ENCODE measurements at regions not wholly inside any gene's neighbourhood (a gene's known extent, or its start where the extent isn't known, plus 50 kb on each side); places are given as distances from the start of the nearest gene placed in this dataset.

GRCh38 chr2:240232264-240232915 is 91.9 kb upstream of the OTOS start:
- no peak for DNase-seq (ENCODE audit: low spot score)
- no peak for TF ChIP-seq CTCF (IDR thresholded peaks at IDR 0.05; ENCODE audit: extremely low read depth, insufficient read depth, missing control alignments)
- in situ Hi-C loops (cut with MboI; ENCODE audit: low pct_unique_long_range_greater_than_20kb, low sequenced_read_pairs, unreplicated experiment): no loop called here

GRCh38 chr2:240232961-240233884 is 92.8 kb upstream of the OTOS start:
- in situ Hi-C loops (cut with MboI; ENCODE audit: low pct_unique_long_range_greater_than_20kb, low sequenced_read_pairs, unreplicated experiment): no loop called here
- peak; percentile 72 for TF ChIP-seq CTCF (IDR thresholded peaks at IDR 0.05; ENCODE audit: extremely low read depth, insufficient read depth, missing control alignments)
- peak; percentile 87 for DNase-seq (ENCODE audit: low spot score)

GRCh38 chr2:240233885-240234502 is 93.5 kb upstream of the OTOS start:
- TF ChIP-seq CTCF (IDR thresholded peaks at IDR 0.05; ENCODE audit: extremely low read depth, insufficient read depth, missing control alignments): no peak
- in situ Hi-C loops (cut with MboI; ENCODE audit: low pct_unique_long_range_greater_than_20kb, low sequenced_read_pairs, unreplicated experiment): no loop called here
- DNase-seq (ENCODE audit: low spot score): no peak

GRCh38 chr2:240234503-240234951 is 94.1 kb upstream of the OTOS start:
- TF ChIP-seq CTCF (IDR thresholded peaks at IDR 0.05; ENCODE audit: extremely low read depth, insufficient read depth, missing control alignments): no peak
- in situ Hi-C loops (cut with MboI; ENCODE audit: low pct_unique_long_range_greater_than_20kb, low sequenced_read_pairs, unreplicated experiment): no loop called here
- no peak for DNase-seq (ENCODE audit: low spot score)

- DNase-seq (ENCODE audit: low spot score): no peak
- TF ChIP-seq CTCF (IDR thresholded peaks at IDR 0.05; ENCODE audit: extremely low read depth, insufficient read depth, missing control alignments): no peak
- in situ Hi-C loops (cut with MboI; ENCODE audit: low pct_unique_long_range_greater_than_20kb, low sequenced_read_pairs, unreplicated experiment): no loop called here
Observed at GRCh38 chr2:240235149-240235803, 94.8 kb upstream of the OTOS start.

GRCh38 chr2:240235811-240236210 is 95.4 kb upstream of the OTOS start:
- DNase-seq (ENCODE audit: low spot score): no peak
- in situ Hi-C loops (cut with MboI; ENCODE audit: low pct_unique_long_range_greater_than_20kb, low sequenced_read_pairs, unreplicated experiment): no loop called here
- TF ChIP-seq CTCF (IDR thresholded peaks at IDR 0.05; ENCODE audit: extremely low read depth, insufficient read depth, missing control alignments): no peak
